Progenitor cell of endocrine pancreas (in vitro differentiated cells): ENCODE measurements at regions not wholly inside any gene's neighbourhood (a gene's known extent, or its start where the extent isn't known, plus 50 kb on each side); places are given as distances from the start of the nearest gene placed in this dataset.

Experiments used
- DNase-seq: peaks from one replicate; pipeline ENCODE4 v3.0.0; 2021; ENCODE audit warnings: low spot score; ENCODE audit not compliant: unreplicated experiment
- H3K27ac Mint-ChIP-seq: 2 replicates; pipeline ENCODE4 v1.8.0; 2021; ENCODE audit warnings: mild to moderate bottlenecking, moderate library complexity, mixed read lengths
- H3K27me3 Mint-ChIP-seq: 2 replicates; pipeline ENCODE4 v1.8.0; 2021; ENCODE audit warnings: mixed read lengths
- H3K36me3 Mint-ChIP-seq: 2 replicates; pipeline ENCODE4 v1.8.0; 2022; ENCODE audit warnings: mixed read lengths; ENCODE audit not compliant: insufficient read depth
- H3K4me1 Mint-ChIP-seq: 2 replicates; pipeline ENCODE4 v1.8.0; 2021; ENCODE audit warnings: low read depth, mixed read lengths
- H3K4me3 Mint-ChIP-seq: 2 replicates; pipeline ENCODE4 v1.8.0; 2021; ENCODE audit warnings: low read depth, mild to moderate bottlenecking, moderate library complexity, mixed read lengths
- H3K9me3 Mint-ChIP-seq: 2 replicates; pipeline ENCODE4 v1.8.0; 2021; ENCODE audit warnings: low read depth, mixed read lengths
- TF ChIP-seq, protein P1 (sequence below): fragments of 200-600 bp; sonication (generic); IDR thresholded peaks from one replicate; pipeline ENCODE4 v1.5.0; 2021; ENCODE audit warnings: antibody characterized with exemption, mild to moderate bottlenecking; ENCODE audit not compliant: unreplicated experiment

DNA sequence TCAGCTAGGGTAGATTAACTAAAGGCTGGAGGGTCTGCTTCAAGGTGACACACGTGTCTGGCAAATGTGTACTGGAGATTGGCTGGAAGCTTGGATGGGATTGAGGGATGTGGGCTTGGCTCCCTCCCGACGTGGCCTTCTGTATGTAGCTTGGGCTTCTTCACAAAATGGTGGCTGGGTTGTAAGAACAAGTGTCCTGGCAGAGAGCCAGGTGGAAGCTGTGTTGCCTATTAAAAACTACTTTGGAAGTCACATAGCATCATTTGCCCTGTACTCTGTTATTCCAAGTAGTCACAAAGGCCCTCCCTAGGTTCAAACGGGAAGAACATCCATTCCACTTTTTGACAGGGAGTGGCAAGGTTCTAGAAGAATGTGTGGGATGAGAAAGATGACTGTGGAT, 174.1 kb upstream of the PRICKLE1 start:
- Mint-ChIP-seq H3K9me3 (peaks cover 4% of the 10 kb centered on the region), H3K36me3 (no peaks in the 10 kb centered on the region), H3K27ac (no peak overlapping the region), H3K4me1 (peaks cover 25% of the 10 kb centered on the region), H3K4me3 (no peak overlapping the region), H3K27me3 (no peaks in the 10 kb centered on the region)
- DNase-seq: no peak
- TF ChIP-seq, protein P1, sequence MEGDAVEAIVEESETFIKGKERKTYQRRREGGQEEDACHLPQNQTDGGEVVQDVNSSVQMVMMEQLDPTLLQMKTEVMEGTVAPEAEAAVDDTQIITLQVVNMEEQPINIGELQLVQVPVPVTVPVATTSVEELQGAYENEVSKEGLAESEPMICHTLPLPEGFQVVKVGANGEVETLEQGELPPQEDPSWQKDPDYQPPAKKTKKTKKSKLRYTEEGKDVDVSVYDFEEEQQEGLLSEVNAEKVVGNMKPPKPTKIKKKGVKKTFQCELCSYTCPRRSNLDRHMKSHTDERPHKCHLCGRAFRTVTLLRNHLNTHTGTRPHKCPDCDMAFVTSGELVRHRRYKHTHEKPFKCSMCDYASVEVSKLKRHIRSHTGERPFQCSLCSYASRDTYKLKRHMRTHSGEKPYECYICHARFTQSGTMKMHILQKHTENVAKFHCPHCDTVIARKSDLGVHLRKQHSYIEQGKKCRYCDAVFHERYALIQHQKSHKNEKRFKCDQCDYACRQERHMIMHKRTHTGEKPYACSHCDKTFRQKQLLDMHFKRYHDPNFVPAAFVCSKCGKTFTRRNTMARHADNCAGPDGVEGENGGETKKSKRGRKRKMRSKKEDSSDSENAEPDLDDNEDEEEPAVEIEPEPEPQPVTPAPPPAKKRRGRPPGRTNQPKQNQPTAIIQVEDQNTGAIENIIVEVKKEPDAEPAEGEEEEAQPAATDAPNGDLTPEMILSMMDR: no peak

DNA sequence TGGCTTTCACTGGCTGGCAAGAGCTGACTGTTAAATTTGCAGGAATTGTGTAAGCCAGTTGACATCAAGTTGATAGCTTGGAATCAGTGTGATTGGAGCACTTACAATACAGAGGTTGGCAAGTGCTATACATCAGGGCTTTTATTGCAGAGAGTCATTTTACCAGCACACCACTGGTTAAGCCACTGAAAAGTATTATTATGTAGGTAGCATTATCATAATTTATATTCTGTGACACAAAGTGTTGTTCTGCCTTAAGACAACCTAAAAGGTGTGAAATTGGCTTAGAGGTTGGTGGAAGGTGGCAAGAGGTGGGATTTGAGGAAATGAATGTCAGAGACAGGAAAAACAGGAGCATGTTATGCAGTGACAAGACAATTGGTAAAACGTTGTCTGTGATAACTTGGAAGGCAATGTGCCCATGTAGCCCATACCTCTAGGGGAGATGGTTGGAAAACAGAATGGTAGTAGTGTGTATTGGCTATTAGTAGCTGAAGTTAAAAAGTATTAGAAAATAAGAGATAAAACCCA, 172.9 kb upstream of the PRICKLE1 start:
- TF ChIP-seq, protein P1: no peak
- Mint-ChIP-seq H3K36me3 (no peaks in the 10 kb centered on the region), H3K4me3 (peak overlapping the region; percentile 8), H3K4me1 (peaks cover 33% of the 10 kb centered on the region), H3K27me3 (no peaks in the 10 kb centered on the region), H3K9me3 (peaks cover 4% of the 10 kb centered on the region), H3K27ac (no peak overlapping the region)
- DNase-seq: no peak

DNA sequence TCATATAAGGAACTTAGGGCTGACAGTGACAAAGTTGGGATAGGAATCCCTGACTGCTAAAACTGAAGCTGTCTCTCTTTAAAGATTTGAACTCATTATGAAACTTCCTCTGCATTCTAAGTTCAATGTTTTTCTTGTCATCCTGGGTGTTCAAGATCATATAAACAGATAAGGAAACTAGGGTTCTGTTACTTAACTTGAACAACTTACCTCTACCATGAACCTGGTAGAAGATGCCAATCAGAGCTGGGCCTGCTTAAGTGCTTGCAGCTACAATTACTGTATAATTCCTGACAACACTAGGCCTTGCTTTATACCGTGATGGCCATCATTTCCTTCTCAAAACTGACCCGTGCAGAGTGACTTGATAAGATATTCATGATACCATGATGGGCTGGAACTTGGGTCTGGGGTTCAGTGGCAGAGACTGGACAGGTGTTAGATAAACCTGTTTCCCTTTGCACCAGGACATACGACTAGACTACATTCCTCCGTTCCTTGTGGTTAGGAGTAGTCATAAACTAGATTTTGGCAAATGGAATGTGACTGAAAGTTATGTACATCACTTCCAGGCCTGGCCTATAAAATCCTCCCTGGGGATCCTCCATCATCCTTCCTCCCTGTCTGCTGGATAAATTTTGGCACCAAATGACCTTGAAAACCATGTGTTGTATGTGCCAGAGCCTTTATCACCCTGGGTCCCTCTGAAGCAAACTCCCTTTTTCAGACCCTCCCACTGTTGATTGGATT, 172.2 kb upstream of the PRICKLE1 start:
- H3K27me3 Mint-ChIP-seq: no peaks in the 10 kb centered on the region
- TF ChIP-seq, protein P1: no peak
- no peak for DNase-seq
- H3K9me3 Mint-ChIP-seq: peaks cover 4% of the 10 kb centered on the region
- no peak overlapping the region for H3K27ac Mint-ChIP-seq
- peak overlapping the region; percentile 8 for H3K4me3 Mint-ChIP-seq
- H3K4me1 Mint-ChIP-seq: peaks cover 36% of the 10 kb centered on the region
- H3K36me3 Mint-ChIP-seq: no peaks in the 10 kb centered on the region

DNA sequence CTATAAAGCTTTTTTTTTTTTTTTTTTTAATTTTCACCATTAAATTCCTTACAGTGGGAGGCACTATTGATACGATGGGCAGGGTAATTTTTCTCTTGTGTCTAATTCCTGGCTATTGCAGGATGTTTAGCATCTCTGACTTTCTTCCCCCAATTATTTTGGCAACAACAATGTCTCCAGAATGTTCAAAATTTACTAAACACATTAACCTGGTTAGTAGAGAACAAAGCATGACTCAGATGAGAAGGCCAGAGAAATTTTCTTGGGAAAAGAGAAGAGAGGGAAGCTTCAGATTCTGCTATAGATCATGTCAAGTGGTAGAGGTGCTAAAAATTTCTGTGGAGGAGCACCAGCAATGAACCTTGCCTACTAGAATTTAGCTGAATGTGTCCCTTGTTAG, 171.5 kb upstream of the PRICKLE1 start:
- TF ChIP-seq, protein P1: no peak
- Mint-ChIP-seq H3K4me3 (no peak overlapping the region), H3K9me3 (peaks cover 4% of the 10 kb centered on the region), H3K36me3 (no peaks in the 10 kb centered on the region), H3K4me1 (peaks cover 34% of the 10 kb centered on the region), H3K27ac (no peak overlapping the region), H3K27me3 (no peaks in the 10 kb centered on the region)
- no peak for DNase-seq

DNA sequence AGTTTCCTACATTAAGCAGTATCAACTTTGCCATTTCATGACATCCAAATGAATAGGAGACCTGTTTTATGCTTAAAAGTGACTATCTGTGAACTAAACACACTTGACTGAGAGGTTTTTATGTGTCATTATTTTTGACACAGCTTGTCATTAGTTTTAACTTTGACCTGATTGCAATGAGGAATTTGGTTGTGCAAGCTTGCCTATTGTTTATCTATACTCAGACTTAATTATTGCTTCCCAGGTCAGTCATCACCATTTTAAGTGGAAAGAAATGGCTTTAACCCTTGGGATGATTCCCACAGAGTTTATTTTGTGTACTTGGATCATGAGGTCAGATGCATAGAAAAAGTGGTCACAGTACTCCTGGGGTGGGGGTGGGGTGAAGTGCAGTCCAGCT, 171.0 kb upstream of the PRICKLE1 start:
- H3K9me3 Mint-ChIP-seq: peaks cover 7% of the 10 kb centered on the region
- H3K4me1 Mint-ChIP-seq: peaks cover 34% of the 10 kb centered on the region
- TF ChIP-seq, protein P1: no peak
- no peaks in the 10 kb centered on the region for H3K36me3 Mint-ChIP-seq
- DNase-seq: no peak
- no peaks in the 10 kb centered on the region for H3K27me3 Mint-ChIP-seq
- H3K27ac Mint-ChIP-seq: no peak overlapping the region
- no peak overlapping the region for H3K4me3 Mint-ChIP-seq
